ENCODE measurements at regions not wholly inside any gene's neighbourhood (a gene's known extent, or its start where the extent isn't known, plus 50 kb on each side); places are given as distances from the start of the nearest gene placed in this dataset.
"Not testable (repeated sequence)": the region's sequence is repeated elsewhere in the genome, so short reads cannot be mapped to it uniquely, and the experiment has no call there.

DNA sequence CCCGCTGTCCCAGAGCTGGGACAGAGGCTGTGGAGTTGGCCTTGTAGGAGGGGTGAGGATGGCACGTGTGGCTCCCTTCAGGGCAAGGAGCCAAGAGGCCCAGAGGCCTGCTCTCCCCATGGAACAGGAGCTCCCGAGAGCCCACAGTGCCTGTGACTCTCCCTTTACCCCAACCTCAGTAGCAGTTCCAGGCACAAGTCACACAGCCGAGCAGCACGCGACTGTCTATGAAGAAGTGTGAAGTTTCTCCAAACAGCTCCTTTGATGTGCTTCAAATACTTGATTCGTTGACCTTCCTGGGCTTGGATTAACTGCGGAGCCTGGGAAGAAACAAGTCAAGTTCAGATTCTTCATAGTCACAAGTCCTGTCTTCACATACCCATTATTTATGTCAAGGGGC, 208.7 kb downstream of the IRX2 start:
- no peak for DNase-seq
- no peak for ATAC-seq
- intact Hi-C loops (cut with micrococcal nuclease): no loop called here

DNA sequence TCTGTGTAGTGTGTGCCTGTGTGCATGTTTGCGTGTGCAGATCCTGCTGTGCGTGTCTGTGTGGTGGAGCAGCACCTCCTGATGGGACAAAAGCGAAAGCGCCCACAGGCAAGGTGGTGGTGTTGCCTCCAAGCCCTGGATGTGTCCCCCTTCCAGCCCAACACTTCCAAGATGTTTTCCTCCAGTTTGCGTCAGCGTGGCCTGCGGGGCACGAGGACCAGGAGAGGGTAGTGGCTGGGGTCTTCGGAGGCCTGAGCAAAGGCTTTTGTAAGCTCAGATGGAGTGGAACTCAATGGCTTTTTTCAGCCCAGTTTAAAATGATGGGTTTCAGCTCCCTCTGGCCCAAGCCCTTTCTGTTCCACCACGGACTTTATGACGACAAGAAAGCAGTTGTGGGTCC, 209.5 kb downstream of the IRX2 start:
- intact Hi-C loops (cut with micrococcal nuclease): no loop called here
- ATAC-seq (no peak), DNase-seq (no peak)

DNA sequence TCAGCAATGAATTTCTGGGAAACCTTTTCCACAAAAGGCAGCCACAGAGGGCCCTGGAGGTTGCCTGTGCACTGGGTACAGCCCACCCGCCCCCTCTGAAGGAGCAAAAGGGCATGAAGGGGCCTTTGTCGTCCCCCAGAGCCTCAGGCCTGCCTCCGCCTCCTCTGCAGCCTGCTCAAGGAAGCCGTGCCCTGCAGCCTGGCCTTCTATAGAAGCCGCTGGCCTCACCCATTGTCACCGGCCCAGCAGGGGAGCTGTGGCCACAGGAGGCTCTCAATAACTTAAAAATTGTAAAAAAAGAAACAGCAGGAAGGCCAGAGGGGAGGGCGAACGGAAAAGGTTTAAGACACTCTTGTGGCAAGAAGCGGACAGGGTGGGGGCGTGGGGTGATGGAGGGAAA, 213.3 kb downstream of the IRX2 start:
- ATAC-seq (no peak), DNase-seq (no peak)
- intact Hi-C loops (cut with micrococcal nuclease): no loop called here

DNA sequence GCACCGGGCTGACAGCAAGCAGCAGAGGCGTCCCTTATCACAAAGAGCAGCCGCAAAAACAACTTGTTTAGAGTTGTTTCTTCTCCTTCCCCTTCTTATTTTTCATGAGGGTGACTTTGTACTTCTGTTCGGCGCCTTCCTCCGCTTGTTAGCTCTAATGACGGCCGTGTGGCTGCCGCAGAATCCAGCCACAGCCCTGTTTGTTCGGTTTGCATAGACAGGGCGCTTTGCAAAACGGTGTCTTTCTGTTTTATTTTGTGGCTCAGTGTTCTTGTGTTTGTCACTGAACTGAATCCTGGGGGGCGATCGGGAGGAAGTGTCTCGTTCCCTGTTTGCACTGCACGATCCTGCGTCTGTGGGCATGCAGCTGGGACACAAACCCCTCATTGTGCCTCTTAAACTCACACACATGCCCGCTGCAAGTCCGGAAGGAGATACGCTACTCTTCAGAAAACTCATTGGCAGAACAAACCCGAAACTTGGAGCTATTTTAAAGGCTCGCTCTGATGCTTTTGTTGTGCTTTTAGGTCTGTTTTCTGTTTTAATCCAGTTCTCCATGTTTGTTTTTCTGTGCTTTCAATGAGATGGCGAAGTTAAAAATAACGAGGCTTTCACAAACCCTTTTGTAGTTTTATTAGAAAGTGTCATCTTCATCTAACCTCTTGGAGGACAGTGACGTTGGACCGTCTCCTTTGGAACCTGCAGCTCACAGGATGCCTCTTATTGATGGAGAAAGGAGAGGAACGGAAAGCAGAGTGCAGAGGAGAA, 213.9 kb downstream of the IRX2 start:
- DNase-seq (no peak), ATAC-seq (no peak)
- intact Hi-C loops (cut with micrococcal nuclease): no loop called here

DNA sequence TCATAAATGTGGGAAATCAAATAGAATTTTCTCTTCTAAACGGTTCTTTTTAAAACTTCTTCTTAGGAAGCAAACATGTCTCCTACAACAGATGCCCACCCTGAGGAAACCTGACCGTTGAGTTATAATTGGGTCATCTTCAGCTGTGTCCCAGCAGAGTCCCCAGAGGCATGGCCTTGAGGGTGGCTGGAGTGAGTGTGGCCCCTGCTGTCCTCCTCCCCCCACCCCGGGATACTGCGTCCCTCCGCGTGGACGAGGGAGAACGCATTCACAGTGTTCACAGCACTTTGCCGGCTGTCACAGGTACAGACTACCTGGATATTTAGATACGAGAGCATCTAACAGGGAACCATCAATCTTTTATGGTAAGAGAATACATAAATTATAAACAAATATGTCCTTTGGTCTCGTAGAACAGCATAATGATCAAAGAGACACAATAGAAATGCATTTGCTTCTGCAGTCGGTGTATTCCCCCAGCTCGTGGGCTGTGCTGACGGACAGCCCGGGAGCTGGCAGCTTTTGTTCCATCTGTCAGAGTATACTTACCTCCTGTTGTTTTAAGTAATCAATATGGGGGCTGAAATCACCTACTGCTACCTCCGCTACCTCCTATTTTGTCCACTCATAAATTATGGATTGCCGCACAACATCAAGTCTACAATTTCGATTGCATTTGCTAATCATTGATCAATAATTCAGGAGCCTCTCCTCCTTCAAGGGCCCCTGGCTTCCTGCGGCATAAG, 214.7 kb downstream of the IRX2 start:
- ATAC-seq: no peak
- DNase-seq: no peak
- intact Hi-C loops (cut with micrococcal nuclease): no loop called here

DNA sequence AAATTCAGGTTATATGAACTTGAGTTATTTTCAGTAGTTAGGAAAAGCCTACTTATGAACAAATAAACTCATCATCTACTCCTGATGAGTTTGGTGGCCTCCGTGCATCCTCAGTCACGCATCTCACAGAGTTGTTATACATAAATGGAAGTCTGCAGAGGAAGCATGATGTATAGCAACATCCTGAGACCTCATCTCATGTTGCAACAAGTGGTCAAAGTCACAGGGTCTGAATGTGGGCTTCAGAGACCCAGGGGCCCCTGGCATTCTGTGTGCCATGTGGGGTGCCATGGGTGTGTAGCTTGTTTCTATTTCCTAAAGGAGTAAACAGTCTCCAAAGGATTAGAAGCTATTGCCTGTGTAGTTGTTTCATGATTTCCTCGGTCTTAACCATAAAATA, 216.5 kb downstream of the IRX2 start:
- intact Hi-C loops (cut with micrococcal nuclease): no loop called here
- no peak for DNase-seq

DNA sequence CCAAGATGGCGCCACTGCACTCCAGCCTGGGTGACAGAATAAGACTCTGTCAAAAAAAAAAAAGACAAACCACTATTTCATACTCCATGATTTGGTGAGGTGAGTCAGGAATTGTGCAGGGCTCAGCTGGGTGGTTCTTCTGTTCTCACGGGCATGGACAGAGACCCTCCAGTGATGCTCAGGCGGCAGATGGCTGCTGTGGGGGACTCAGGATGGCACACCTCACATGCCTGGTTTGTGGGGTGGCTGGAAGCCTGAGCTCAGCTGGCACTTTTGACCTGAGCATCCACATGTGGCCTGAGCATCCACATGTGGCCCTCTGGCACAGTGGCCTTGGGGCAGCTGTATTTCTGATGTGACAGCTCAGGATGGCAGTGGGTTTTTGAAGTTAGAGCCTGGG, 217.2 kb downstream of the IRX2 start:
- DNase-seq: no peak
- no peak for ATAC-seq
- intact Hi-C loops (cut with micrococcal nuclease): no loop called here

More for the DNA sequence above, 216.5 kb downstream of the IRX2 start:
- no peak for ATAC-seq

DNA sequence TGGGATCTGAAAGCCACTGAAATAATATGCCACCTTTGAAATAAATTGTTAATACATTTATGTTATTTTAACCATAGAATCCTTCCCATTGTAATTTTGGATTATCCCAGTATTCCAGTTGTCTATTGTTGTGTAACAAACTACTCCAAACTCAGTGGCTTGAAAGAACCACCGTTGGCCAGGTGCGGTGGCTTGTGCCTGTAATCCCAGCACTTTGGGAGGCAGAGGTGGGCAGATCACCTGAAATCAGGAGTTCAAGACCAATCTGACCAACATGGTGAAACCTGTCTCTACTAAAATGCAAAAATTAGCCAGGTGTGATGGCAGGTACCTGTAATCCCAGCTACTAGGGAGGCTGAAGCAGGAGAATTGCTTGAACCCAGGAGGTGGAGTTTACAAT, 217.6 kb downstream of the IRX2 start:
- DNase-seq; ATAC-seq; intact Hi-C loops (cut with micrococcal nuclease): not testable (repeated sequence)

DNA sequence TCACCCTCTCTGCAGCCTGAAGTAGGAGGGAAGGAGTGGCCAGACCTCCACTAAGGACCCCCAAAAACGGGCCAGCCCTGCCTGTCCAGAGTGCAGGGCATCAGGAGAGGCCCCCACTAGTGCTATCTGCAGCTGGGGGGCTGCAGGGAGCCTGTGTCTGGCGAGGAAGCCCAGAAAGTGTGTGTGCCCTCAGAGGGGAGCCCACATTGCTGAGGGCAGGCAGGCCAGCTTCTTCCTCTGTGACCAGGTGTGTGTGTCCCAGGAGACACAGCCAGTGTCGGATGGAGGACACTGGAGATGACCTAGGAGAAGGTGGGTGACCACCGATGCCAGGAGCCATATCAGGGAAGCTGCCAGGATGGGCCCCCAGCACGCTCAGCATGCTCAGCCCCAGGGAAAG, 218.7 kb downstream of the IRX2 start:
- DNase-seq: no peak
- ATAC-seq: no peak
- intact Hi-C loops (cut with micrococcal nuclease): no loop called here

DNA sequence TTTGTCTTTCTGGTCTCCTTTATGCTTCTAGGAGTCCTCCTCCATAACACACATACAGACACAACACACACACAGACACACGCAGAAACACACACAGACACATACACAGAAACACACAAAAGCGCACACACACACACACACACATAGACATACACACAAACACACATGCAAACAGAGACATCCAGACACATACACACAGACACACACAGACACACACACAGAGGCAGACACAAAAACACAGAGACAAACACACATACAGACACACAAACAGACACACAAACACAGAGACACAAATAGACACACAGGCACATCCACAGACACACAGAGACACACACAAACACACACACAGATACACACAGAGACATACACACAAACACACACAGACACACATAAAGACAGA, 220.2 kb downstream of the IRX2 start:
- ATAC-seq (no peak), DNase-seq (no peak)
- intact Hi-C loops (cut with micrococcal nuclease): no loop called here

DNA sequence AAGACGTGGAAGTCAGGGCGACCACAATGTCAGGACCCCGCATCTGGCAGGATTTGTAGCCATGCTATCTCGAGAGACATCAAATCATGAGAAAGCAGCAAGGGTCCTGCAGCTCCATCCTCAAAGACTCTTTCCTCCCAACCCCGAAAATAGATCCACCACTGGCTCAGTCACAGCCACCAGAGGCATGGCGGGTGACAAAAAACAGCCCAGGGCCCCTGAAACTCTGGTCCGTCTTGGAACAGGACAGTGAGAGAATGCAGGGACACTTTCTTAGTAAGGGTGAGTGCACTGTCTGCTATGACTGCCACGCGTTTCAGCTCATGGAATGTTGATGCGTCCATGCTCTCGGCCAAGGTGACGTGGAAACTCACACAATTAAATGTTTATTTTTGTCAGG, 220.9 kb downstream of the IRX2 start:
- no peak for ATAC-seq
- DNase-seq: no peak
- intact Hi-C loops (cut with micrococcal nuclease): no loop called here

DNA sequence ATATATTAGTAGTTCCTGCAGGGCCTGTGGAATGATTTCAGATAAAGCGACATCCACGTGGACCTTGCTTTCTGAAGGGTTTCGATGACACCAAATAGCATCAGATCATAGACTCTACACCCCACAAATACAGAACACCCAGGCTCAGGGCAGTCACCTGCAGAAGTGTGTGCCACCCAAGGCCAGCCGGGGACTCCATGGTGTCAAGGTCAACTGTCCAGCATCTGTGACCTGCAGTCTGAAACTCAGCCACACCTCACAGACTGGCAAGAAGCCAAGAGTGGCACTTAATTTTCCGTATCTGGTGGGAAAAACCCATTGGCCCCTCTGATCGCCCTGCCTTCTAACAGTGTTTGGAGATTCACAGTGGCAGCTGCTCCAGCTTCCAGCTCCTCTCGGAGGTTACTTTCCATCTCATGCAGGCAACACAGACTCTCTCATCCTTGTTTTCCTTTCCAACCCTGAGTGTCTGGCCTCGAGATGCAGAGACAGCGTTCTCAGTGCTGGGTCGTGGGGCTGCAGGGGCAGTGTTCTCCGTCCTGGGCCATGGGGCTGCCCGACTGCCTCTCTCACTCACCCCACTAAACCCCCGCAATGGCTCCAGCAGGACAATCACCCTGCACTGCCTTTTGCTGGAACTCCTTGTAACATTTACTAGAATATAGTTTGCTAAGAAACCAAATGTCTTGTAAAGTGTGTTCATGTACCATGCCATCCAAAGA, 221.9 kb downstream of the IRX2 start:
- intact Hi-C loops (cut with micrococcal nuclease): no loop called here
- no peak for DNase-seq
- ATAC-seq: no peak

DNA sequence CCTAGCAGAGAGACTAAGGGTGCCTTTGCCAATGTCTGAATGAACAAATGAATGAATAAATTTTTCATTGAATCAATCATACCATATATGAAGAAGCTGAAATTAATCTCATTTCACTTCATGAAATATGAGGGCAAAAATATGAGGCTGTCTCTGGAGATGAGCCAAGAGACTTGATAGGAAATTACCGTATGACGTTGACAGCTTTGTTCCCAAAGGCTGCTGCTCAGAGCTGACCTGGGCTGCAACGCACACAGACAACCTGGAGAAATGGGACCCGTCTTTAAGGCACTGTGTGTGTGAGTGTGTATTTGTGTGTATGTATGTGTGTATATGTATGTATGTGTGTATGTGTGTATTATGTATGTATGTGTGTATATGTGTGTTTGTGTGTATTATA, 226.1 kb downstream of the IRX2 start:
- intact Hi-C loops (cut with micrococcal nuclease): no loop called here
- DNase-seq (no peak), ATAC-seq (no peak)

DNA sequence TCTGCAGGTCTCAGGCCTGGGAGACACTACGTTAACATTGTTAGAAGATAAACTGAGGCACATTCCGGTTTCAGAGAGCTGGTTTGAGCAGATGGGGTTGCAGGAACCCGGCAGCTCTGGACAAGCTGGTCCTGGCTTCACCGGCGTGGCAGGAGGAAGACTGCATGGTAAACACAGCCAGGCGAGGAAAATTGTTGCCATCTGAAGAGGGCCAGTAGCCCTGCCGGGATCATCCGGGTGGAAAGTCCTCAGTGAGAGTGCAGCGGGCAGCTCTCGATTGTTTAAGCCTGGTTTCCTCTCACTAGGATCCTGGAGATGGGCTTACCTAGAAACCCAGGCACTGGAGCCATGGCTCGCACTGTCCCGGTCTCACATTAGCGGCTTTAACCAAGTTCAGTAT, 226.9 kb downstream of the IRX2 start:
- ATAC-seq (no peak), DNase-seq (no peak)
- intact Hi-C loops (cut with micrococcal nuclease): no loop called here

DNA sequence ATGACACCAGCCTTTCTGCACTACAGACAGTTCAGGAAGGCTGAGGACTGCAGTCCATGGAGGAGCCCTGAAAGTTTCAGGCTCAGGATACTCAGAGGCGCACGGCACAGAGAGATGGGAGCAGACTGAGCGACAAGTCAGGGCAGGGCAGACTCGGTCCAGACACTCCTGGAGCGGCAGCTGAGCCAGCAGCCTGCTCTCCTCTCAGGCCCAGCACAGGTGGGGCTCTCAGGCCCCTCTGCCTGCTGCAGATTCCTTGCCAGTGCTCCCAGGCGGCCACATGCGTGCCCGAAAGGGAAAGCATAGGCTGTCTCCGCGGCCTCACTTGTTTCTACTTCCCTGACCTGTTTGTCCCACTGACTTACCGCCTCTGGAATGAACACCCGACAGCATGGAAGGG, 228.3 kb downstream of the IRX2 start:
- ATAC-seq (no peak), DNase-seq (no peak)
- intact Hi-C loops (cut with micrococcal nuclease): no loop called here

DNA sequence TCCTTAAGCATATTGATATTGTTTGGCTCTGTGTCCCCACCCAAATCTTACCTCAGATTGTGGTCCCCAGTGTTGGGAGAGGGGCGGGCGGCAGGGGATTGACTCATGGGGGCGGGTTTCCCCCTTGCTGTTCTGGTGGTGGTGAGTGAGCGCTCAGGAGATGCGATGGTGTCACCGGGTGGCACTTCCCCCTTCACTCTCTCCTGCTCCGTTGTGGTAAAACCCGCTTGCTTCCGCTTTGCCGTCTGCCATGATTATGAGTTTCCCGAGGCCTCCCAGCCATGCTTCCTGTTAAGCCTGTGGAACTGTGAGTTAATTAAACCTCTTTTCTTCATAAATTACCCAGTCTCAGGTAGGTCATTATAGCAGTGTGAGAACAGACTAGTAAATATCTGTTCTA, 229.1 kb downstream of the IRX2 start:
- intact Hi-C loops (cut with micrococcal nuclease): no loop called here

DNA sequence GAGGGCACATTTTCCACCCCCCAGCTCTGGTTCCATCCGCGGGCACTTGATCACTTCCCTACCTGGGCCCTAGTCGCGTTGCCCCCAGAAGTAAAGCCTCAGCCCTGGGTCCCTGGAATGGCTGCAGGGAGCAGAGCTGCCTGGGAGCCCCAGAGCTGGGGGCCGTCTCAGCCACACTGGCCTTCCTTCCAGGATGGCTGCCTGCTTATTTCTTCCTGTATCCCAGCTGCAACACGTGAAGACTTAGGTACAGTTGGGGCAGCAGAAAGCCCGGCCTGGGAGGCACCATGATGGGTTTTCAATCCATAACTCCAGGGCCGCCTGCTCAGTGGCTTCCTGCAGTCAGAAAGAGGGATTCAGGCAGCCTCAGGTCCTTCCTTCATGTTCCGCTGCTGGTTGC, 232.3 kb downstream of the IRX2 start:
- ATAC-seq (no peak), DNase-seq (no peak)
- intact Hi-C loops (cut with micrococcal nuclease): no loop called here

More for the DNA sequence above, 229.1 kb downstream of the IRX2 start:
- no peak for DNase-seq
- ATAC-seq: no peak

DNA sequence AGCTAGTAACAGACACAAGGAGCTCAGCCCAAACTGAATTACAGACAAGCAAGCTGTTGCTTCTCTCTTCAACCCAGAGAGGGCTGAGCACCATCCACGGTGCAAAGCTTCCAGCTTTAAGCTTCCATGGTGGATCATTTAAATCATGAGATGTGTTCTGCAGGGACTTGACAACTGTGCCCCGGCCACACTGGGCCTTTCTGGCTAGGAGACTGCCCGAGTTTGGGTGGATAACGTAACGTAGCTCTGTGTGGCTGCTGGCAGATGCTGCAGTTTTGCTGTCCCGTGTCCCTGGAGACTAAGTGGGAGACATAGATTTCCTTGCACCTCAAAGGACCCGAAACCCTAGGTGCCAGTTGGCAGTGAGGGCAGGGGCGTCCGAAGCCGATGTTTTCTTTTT, 234.0 kb downstream of the IRX2 start:
- no peak for DNase-seq

DNA sequence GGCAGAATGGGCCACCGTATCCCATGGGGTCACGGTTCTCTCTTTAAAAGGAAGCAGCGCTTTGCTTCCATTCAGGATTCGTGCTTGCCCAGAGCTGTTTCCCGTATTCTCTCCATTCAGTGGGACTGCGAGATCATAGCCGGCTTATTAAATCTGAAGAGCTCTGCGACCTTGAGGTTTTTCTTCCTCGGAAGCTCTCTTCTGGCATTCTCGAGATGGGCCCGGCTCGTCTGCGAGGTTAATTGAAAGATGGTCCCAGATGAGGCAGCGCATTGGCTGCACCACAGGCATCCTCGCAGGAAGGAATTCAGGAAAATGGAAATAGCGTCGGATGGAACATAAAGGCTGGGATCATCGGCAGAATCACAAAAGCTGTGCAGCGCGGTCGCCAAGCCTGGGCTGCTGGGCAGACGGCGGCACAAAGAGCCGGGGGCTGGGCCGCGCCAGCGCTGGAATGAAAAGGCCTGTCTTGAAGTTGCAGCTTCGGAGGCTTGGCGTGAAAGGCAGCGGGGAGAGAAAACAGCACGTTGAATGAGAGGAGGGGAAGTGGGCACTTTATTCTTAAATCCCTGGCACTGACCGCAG, 236.2 kb downstream of the IRX2 start:
- intact Hi-C loops (cut with micrococcal nuclease): no loop called here

More for the DNA sequence above, 234.0 kb downstream of the IRX2 start:
- intact Hi-C loops (cut with micrococcal nuclease): no loop called here
- ATAC-seq: no peak

DNA sequence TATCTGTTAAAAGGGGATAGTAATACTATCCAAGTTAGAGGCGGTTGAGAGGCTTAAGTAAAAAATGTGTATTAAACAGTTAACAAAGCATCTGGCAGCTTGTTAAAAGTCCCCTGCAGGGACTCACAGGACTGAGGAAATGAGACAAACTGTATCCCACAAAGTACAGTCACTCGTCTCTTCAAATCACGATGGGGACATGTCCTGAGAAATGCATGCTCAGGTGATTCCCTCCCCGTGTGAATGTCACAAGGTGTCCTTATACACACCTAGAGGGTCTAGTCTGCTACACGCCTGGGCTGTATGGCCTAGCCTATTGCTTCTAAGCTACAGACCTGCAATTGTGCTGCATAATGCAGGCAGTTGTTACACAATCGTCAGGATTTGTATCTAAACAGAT, 237.0 kb downstream of the IRX2 start:
- ATAC-seq (no peak), DNase-seq (no peak)
- intact Hi-C loops (cut with micrococcal nuclease): no loop called here

More for the DNA sequence above, 236.2 kb downstream of the IRX2 start:
- ATAC-seq (no peak), DNase-seq (no peak)
